Amygdala (tissue), 56 donors: ENCODE measurements at regions not wholly inside any gene's neighbourhood (a gene's known extent, or its start where the extent isn't known, plus 50 kb on each side); places are given as distances from the start of the nearest gene placed in this dataset.
"Not testable (repeated sequence)": the region's sequence is repeated elsewhere in the genome, so short reads cannot be mapped to it uniquely, and the experiment has no call there.

Experiments
- DNase-seq, 56 donors: peaks; one replicate each; lab custom pipeline; 2025; lab: John Stamatoyannopoulos, UW

DNA sequence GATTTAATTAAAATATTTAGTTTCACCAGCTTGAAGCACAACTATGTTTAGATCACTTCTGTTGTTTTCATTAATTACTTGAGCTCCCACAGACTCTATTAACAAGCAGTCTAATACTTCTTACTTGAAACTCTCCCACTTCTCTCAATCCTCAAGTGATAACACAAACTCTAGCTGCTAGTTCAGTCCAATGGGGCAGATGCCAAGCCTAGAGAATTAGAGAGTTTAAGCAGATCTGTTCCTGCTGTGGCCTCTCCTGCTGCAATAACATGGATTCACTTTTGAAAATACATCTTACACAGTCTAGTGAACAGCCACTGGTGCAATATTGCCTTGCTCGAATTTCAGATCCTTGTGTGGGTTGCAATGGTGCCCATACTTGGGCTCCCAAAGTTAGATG, 566.4 kb upstream of the SGO1 start:
- no peak for DNase-seq

- DNase-seq: no peak
Observed at GRCh38 chr3:20751296-20751695, 565.3 kb upstream of the SGO1 start.

DNA sequence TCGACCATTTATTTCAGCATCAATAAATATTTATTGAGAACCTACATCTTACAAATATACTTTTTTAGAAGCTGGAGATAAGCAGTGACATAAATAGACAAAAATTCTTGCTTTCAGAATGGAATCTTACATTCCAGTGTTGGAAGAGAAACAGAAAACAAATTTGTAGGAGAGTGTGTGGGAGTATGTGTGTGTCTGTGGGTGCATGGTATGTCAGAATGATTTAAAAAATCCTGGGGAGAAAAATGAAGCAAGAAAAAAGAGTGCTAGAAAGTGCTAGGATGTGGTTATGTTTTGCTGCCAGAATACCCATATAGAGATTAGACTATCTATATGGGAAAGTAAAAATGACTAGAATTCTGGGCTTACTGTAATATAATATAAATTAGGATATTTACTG, 561.7 kb upstream of the SGO1 start:
- no peak for DNase-seq

GRCh38 chr3:20743553-20744321, 557.7 kb upstream of the SGO1 start:
- no peak for DNase-seq

DNA sequence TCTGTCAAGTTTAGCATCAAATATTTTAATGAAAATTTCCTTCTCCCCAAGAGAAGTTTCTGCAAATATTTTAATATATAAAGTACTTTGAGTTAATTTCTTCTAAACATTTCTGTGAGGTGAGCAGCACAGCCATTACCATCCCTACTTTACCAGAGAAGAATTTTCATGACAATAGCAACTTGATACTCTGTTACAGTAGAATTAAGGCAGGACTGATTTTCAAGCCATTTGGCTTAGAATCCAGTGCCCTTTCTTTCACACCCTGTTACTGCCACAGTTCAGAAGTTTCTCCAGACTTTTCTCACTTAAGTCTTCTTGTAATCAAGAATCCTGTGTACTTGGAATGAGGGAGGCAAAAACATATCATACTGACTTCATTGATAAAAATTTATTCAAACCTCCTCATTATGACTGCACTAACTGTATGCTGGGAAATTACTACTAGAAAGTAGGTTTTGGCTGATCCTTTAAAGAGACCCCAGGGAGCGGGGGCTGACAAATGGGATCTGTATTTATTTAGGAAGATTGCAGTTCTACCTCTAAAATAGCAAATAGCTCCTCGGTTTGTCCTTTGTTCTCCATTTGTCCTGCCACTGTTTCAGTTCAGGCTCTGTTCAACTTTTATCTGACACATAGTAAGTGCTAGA, 557.0 kb upstream of the SGO1 start:
- no peak for DNase-seq

DNA sequence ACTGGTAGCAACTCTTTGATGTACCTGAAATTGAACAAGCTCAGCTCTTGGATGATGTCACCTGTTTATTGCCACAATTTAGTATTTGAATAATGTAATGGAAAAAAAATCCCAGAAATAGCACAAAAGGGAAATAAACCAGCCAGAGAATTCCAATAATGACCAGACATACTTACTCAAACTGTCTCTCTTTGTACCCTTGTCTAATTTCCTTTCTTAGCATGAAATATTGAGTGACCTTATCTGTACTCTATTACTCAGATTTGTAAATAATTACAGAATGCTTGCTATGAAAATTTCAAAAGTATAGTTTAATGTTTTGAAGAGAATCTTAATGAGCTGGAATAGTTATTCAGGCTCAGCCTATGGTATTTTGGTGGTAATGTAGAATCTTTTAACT, 555.4 kb upstream of the SGO1 start:
- no peak for DNase-seq

DNA sequence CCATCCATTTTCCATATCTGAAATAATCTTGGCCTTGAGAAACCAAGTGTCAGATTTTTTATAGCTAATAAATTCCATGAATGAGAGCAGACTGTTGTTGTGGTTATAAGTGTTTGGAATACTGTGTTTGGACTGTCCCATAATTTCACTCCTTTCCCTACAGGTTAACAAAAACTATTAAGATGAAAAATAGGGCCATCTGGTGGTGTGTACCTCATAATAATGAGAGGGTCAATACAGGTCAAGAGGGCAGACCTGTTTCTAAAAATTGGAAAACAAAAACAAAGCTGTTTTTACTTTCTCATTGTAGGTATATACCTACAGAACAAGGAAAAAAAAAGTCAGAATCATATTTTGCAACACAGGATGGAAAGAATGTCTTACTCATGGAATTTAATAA, 553.8 kb upstream of the SGO1 start:
- DNase-seq: no peak

GRCh38 chr3:20736287-20736852, 550.4 kb upstream of the SGO1 start:
- no peak for DNase-seq

- DNase-seq: no peak
Observed at GRCh38 chr3:20729185-20729584, 543.2 kb upstream of the SGO1 start.

GRCh38 chr3:20726786-20727185, 540.8 kb upstream of the SGO1 start:
- no peak for DNase-seq

DNA sequence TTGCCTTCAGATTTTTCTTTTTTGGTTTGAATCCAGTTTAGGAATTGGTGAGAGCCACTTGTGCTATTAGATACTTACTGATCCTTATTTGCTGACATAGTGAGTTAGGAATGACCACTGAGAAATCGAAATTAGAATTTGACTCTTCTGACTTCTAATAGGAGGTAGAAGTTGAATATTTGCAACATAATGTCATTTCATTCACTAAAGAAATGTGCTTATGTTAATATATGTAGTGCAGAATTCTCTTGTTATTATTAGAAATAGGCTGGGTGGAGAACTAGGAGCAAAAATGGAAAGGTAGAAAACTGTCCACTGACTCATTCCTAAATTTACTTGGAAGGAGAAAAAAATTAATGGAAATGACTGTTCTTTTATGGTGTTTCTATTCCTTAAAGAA, 538.2 kb upstream of the SGO1 start:
- DNase-seq: no peak

DNA sequence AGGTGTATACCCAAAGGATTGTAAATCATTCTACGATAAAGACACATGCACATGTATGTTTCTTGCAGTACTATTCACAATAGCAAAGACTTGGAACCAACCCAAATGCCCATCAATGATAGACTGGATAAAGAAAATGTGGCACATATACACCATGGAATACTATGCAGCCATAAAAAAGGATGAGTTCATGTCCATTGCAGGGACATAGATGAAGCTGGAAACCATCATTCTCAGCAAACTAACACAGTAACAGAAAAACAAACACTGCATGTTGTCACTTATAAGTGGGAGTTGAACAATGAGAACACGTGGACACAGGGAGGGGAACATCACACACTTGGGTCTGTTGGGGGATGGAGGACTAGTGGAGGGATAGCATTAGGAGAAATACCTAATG, 530.4 kb upstream of the SGO1 start:
- DNase-seq: not testable (repeated sequence)

DNA sequence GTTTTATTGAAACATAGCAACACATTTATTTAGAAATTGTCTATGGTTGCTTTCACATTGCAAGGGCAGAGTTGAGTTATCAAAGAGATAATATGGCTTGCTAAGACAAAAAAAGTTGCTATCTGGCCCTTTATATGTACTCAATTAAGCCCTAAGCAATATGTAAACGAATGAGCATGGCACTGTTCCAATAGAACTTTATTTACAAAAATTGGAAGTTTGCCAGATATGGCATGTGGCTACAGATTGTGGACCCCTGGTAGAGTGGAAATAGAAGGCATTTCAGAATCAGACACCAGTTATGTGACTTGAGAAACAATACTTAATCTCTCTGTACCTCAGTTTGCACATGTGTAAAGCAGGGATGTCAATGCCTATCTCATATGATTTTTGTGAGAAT, 515.6 kb upstream of the SGO1 start:
- no peak for DNase-seq

DNA sequence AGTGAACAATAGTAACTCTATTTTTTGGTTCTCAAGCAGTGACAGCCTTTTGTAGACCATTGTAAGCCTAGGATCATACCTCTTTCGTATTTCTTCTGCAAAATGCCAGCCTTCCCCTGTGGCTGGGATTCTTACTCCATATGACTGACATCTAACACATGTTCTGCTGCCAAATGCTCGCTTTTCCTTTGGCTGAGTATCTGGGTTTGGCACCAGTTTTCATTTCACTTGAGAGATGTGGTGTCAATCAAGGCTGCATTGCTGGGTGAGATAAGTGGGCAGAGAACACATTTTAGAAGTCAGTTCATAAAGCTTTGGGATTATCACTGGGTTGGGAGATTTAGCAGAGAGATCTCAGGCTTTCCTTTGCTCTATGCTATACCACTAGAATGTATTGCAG, 514.7 kb upstream of the SGO1 start:
- DNase-seq: no peak

GRCh38 chr3:20698896-20699295, 512.9 kb upstream of the SGO1 start:
- DNase-seq: no peak

DNA sequence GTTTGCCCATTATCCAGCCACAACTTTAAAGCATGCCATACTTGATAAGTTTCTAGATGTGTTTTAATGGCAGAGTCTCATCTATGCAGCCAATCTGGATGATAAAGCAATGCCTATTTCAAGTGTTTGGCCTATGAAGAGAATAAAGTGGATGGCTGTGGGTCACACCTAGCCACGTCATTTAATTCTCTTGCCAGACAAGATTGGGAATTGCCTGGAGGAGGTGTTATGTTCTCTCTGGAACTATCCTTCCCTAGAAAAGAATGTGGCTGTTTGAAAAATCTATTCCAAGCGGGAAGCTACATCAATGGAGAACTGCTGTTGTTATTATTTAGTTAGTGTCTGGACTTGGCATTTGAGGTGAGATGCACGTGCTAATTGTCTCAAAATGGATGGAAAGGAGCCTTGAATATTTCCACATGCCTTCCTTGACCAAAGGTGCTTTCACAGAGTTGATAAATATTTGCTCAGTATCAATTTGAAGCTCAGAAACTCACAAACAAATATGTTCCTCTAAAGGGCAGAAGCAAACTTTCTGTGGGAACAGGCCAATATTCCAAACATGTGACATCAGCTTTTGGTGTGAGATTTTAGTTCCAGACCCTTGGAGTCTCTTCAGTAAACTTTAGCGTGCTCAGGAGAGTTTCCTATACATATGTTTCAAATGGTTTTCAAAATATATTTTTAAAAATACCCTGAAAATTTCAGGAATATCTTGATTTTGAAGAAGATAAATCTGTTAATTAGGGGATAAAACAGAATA, 510.6 kb upstream of the SGO1 start:
- no peak for DNase-seq

- no peak for DNase-seq
Observed at GRCh38 chr3:20692675-20693074, 506.7 kb upstream of the SGO1 start.

GRCh38 chr3:20683910-20684309, 497.9 kb upstream of the SGO1 start:
- no peak for DNase-seq

DNA sequence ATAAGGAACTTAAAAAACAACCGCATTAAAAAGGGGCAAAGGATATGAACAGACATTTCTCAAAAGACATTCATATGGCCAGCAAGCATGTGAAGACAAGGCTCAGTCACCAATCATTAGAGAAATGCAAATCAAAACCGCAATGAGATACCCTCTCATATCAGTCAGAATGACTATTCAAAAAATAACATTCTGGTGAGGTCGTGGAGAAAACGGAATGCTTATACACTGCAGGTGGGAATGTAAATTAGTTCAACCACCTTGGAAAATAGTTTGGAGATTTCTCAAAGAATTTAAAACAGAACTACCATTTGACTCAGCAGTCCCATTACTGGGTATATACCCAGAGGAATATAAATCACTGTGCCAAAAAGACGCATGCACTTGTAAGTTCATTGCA, 496.6 kb upstream of the SGO1 start:
- no peak for DNase-seq

GRCh38 chr3:20680990-20681628, 495.1 kb upstream of the SGO1 start:
- no peak for DNase-seq

DNA sequence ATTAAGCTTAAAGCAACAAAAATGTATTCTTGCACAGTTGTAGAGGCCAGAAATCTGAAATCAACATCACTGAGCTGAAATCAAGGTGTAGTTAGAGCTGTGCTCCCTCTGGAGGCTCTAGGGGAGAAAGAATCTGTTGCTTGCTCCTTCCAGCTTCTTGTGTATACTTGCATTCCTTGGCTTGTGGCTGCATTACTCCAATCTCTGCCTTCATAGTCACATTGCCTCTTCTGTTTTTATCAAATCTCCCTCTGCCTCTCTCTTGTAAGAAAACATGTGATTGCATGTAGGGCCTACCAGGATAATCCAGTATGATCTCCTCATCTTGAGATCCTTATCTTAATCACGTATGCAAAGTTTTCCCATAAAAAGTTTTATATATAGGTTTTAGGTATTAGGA, 487.9 kb upstream of the SGO1 start:
- DNase-seq: no peak
